NCI-H69 (cell line): ENCODE measurements at regions not wholly inside any gene's neighbourhood (a gene's known extent, or its start where the extent isn't known, plus 50 kb on each side); places are given as distances from the start of the nearest gene placed in this dataset.

Experiments
- DNase-seq: peaks from one replicate; lab custom pipeline; 2025; lab: John Stamatoyannopoulos, UW

GRCh38 chr1:221430152-221430960 lies 311.5 kb downstream of the DUSP10 start:
- DNase-seq: no peak

DNA sequence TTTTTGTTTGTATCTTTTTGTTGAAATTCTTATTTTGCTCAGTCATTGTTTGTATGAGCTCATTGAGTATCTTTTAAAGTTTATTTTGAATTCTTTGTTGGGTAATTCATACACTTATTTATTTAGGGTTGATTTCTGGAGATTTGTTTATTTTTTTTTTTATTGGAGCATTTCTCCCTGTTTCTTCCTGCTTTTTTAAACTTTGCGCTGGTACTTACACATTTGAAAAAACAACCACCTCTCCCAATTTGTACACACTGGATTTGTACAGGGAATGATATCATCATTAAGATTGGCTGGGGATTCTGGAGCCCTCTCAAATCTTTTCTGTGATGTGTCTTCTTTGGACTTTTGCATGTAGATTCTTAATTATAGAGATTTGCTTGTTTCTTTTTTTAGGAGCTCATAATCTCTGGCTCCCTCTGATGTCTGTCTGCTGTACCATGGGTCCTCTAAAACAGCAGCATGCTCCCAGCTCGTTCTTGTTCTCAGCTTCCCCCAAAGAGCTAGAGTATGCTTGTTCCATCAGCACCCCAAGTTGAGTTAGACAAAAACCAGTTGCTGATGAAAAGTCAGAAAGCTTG lies 310.7 kb downstream of the DUSP10 start:
- DNase-seq: no peak

DNA sequence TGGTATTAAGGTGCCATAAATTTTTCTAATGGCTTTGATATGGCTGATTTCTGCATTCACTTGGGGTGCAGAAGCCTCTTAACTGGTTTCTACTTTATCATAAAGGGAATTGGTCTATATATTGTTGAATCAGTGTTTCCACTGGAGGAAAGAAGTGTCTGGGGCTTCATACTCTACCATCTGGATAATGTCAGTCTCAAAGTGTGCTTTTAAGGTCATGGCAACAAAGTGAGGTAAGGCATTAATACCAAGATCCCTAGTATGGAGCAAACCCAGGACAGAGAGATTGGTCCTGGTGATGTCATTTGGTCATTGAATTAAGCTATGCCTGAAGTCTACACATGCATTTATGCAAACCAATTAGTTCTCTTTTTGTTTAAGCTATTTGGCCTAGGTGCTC lies 309.9 kb downstream of the DUSP10 start:
- DNase-seq: no peak

GRCh38 chr1:221435504-221435904 lies 306.4 kb downstream of the DUSP10 start:
- DNase-seq: peak; percentile 75

GRCh38 chr1:221437171-221437570 lies 304.7 kb downstream of the DUSP10 start:
- DNase-seq: no peak

- no peak for DNase-seq
Observed at GRCh38 chr1:221437926-221438325, 304.0 kb downstream of the DUSP10 start.

- DNase-seq: peak; percentile 12
Observed at GRCh38 chr1:221439008-221439746, 302.7 kb downstream of the DUSP10 start.

- DNase-seq: peak; percentile 40
Observed at GRCh38 chr1:221439747-221440501, 302.0 kb downstream of the DUSP10 start.

DNA sequence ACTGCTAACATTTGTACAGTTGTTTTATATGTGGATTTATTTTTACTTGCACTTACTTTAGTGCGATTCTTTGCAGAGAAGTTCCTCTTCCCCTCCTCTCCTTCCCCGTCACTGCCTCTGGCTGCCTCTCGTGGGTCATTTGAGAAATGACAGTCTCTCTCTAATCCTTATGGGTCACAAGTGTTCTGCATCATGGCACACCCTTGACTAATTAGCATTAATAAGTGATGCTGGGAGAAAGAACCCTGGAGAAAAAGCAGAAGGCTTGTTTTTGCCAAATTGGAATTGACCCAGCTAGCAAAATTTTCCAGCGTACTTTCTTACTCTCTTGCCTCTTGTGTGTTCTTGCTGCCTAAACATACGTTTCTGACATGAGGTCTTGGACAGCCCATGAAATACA lies 301.2 kb downstream of the DUSP10 start:
- peak; percentile 30 for DNase-seq

DNA sequence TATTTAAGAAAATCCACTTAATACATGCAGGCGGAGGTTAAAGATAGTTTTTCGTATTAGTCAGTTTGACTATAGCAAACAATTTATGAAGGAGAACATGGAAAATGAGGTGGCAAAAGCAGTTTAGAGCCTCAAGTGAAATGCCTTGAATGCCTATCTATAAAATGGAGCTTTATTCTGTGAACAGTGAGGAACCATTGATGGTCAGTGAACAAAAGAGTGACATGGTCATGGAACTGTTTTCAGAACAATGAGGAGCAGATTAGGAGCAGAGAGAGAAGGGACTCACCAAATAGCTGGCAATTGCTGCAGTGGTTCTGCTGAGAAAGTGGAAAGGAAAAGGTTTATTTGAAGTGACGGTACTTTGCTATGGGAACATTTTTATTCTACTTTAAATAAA lies 299.8 kb downstream of the DUSP10 start:
- no peak for DNase-seq

- DNase-seq: no peak
Observed at GRCh38 chr1:221444346-221444745, 297.5 kb downstream of the DUSP10 start.

- no peak for DNase-seq
Observed at GRCh38 chr1:221448585-221449175, 293.2 kb downstream of the DUSP10 start.

DNA sequence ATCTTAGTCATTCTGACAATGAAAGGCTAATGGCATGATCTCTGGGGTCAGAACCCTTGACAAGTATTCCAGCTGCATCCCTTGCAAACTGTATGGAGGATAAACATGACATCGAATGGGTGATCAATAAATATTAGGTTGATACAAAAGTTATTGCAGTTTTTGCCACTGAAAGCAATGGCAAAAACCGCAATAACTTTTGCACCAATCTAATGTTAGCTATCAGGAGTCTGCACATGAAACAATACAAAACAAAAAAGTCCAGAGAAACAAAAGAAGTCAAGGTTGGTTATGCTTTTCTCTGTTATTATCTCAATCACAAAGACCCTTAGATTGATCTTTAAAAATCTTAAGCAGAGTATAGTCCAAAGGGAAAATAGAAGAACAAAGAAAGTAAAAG lies 292.7 kb downstream of the DUSP10 start:
- DNase-seq: no peak

DNA sequence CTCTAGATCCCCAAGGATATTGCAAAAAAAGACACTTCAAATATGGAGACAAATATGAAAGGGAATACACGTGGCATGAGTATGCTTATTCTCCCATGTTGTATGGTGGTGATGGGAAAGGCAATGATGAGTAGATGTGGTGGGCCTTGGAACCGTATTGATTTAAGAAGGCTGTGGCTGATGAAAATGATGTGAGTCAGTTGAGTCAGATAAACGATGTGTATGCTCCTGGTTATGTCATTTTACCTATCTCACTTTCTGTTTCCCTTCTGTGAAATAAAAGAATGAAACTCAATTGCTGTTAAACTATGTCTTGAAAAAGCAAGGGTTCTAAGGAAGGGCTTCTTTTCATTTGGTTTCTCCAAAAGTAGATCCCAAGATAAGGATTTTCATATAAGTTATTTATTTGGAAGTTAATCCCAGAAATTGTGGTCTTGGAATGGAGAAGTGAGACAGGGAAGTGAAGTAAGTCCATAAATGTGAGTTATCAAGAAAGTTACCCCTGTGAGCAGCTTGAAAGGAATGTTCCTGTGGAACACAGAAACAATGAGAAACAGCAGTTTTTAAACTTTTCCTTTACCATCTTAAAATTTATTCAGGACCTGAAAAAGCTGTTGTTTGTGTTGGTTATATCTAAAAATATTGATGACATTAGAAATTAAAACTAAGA lies 292.0 kb downstream of the DUSP10 start:
- no peak for DNase-seq

DNA sequence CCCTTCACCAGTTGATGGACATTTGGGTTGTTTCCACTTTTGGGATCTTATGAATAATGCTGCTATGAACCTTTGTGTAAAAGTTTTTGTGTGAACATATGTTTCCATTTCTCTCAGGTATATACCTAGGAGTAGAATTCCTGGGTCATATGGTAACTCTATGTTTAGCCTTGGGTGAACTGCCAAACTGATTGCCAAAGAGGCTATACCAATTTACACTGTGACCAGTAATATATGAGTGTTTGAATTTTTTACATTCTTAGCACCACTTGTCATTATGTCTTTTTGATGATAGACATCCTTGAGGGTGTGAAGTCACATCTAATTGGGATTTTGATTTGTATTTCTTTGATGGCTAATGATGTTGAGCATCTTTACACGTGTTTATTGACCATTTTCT lies 290.1 kb downstream of the DUSP10 start:
- no peak for DNase-seq

DNA sequence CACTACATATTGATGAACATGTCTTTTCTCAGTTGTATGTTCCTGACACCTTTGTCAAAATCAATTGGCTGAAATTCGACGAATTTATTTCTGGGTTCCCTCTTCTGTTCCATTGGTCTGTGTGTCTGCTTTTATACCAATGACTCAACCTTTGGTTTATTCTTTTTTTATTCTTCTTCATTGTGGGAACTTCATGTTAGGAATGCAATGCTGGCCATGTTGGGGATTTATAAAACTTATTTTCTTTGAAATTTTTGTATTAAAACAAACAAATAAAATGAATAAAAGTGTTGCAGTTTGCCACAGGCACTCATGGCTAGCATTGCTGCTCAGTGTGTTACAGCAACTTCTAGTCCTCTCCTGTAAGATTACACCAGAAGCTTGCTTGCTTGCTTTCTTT lies 287.8 kb downstream of the DUSP10 start:
- no peak for DNase-seq

DNA sequence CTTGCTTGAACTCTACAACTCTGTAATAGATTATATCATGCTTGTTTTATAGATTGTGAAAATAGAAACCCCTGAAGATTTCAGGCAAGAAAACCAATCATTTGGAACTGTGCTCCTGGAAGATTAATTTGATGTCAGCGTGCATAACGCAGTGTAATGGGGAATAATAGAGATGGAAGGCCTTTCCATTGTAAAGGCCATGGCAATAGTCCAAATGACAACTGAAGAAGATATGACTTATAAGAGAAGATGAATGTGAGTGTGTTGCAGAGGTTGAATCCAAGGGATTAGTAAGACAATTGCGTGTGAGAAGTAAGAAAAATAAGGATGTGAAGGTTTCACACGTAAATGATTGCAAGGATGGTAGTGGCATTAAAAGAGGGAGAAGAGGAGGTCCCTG lies 285.0 kb downstream of the DUSP10 start:
- DNase-seq: no peak

DNA sequence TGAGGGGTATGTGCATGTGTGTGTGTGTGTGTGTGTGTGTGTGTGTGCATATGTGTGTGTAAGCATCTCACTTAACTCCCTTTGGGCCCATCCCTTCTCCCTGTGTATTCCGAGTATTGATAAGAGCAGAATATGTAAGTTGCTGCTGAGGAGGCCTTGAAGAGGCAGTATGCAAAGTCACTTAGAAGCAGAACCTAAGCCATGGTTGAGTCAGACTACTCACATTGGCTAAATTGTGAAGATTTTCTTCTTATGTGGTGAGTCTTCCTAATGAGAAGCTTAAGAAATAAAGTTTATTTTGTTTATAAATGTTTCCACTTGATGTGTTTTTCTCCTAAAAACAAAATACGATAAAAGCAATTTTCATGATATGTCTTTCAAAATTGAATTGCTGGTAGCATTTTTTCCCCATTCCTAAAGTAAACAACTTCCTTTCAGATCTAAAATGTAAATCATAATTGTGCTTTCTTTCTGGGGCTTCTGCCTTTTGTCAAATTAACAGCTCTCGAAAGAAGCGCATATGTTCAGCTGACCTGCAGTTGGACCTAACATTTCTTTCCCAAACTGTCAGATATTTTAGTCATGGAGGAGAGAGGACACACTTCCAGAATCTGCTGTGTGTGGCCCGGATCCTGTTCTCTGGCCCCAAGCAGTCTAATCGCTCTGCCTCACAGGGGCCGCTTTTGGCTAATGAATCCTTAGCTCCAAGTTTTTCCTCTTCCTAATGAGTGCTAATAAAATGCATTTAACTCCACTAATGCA lies 284.0 kb downstream of the DUSP10 start:
- DNase-seq: no peak

DNA sequence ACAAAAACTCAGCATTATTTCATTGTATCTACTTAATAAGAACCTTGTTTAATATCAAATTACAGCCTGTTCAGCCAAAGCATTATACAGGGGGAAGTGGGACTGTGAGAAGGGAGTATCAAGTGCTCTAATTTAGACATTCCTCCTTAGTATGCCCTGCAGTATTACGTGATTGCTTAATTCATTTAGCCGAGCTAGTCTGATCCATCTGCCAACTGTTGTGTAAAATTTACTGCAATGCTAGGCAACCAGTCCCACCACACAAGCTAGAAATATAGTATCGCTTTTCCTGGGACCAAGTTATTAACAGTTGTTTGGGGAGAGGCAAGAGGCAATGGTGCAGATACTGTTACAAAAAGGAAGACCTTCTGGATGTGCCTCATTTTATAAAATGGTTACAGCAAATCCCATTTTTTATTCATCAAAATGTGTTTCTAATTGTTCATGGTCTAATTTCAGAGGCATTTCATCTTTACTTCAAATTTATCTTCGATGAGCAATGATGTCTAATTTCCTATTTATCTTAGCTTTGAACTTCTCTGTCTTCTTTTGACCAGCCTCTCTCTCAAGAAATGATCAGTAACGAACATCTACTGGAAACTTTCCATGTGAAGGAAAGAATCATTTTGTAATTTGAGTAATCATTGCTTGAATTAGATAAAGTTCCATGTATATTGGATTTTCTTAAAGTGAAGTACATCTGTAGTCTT lies 283.3 kb downstream of the DUSP10 start:
- DNase-seq: peak; percentile 56

GRCh38 chr1:221459558-221459957 lies 282.3 kb downstream of the DUSP10 start:
- DNase-seq: no peak
